Astrocyte (in vitro differentiated cells and primary cell): ENCODE measurements at regions not wholly inside any gene's neighbourhood (a gene's known extent, or its start where the extent isn't known, plus 50 kb on each side); places are given as distances from the start of the nearest gene placed in this dataset.

ENCODE experiments used
- EZH2 ChIP-seq: IDR thresholded peaks from 2 replicates; pipeline ENCODE4 v1.6.1; 2012; ENCODE audit warnings: mild to moderate bottlenecking, low read length, inconsistent platforms; ENCODE audit not compliant: insufficient read depth
- TF ChIP-seq, protein P1 (sequence below): IDR thresholded peaks from 2 replicates; pipeline ENCODE4 v1.5.1; 2011; ENCODE audit warnings: low read depth, mild to moderate bottlenecking, inconsistent platforms, low read length, moderate library complexity; ENCODE audit not compliant: insufficient read depth

DNA sequence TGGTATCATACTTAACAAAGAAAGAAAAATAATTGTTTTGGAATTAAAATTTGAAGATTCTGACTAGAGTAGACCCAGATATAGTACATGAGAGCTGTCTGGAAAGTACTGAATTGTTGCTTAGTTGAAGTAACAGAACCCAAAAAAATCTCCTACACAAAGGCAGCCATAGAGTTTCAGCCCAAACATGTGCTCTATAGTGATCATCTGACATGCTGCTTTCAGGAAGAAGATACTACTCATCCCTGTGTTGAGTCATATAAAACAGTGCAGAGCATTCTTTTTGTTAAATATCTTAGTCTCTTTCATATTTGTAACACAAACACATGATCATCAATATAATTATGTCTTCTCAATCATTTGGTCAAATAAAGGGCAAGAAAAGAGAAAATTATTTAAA, 84.8 kb upstream of the PTPRM start:
- TF ChIP-seq, protein P1, sequence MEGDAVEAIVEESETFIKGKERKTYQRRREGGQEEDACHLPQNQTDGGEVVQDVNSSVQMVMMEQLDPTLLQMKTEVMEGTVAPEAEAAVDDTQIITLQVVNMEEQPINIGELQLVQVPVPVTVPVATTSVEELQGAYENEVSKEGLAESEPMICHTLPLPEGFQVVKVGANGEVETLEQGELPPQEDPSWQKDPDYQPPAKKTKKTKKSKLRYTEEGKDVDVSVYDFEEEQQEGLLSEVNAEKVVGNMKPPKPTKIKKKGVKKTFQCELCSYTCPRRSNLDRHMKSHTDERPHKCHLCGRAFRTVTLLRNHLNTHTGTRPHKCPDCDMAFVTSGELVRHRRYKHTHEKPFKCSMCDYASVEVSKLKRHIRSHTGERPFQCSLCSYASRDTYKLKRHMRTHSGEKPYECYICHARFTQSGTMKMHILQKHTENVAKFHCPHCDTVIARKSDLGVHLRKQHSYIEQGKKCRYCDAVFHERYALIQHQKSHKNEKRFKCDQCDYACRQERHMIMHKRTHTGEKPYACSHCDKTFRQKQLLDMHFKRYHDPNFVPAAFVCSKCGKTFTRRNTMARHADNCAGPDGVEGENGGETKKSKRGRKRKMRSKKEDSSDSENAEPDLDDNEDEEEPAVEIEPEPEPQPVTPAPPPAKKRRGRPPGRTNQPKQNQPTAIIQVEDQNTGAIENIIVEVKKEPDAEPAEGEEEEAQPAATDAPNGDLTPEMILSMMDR: no peak
- TF ChIP-seq EZH2: no peak
